GM04504 (cell line): ENCODE measurements at regions not wholly inside any gene's neighbourhood (a gene's known extent, or its start where the extent isn't known, plus 50 kb on each side); places are given as distances from the start of the nearest gene placed in this dataset.

Source experiments
- DNase-seq: peaks from one replicate; pipeline ENCODE4 v3.0.0-alpha.2; 2012; ENCODE audit warnings: low read depth

DNA sequence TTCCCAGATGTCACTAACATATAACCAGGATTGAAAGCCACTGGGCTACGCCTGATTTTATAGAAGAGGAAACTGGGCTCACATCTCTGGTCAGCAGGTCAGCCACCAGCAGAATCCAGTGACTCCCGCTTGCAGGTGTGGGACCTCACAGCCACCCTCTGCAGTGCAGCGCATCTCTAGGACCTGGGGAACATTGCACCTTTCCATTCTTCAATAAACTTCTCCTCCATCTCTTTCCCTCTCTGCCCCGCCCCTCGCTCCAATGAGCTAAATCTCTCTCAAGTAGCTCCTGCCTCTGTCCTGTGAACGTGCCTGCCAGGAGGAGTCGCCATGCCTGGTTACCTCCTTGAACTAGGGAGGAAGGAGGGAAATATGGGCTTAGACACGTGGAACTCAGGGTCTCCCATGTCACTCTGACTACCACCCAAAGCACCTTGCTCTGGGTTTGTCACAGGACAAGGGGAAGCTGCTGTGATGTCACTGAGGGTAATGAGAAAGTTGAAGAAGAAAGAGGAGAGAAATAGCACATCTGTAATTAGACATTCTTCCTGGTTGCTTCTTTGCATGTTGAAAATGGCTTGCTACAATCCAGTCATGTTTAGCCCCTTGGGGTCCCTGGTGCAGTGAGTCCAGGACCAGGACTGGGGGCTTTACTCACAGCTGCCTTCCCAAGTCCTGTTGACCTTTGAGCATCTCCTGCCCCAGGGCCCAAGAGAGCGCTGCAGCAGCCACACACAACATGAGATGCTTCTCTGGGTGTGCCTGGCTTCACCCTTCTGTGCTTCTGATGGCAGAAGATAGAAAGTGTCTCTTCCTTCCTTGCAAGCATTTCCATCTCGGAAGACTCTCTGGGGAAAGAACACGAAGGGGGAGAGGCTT lies 469.4 kb downstream of the PREX1 start:
- no peak for DNase-seq

DNA sequence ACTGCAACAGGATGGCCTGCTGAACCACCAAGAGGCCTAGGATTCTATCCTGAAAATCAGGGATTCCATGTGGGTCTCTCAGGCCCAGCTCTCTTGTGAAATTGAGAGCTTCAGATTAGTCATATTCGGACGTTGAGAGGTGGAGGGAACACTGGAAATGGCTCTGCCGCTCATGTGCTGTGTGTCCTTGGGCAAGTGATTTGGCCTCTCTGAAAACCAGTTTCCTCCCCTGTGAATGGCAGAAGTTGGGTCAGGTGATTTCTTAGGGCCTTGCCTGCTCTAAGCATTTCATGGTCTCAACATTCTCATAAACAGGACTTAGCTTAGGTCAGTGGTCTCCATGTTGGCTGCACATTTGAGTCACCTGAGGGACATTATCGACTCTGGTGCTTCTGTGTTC lies 470.1 kb downstream of the PREX1 start:
- DNase-seq = no peak

DNA sequence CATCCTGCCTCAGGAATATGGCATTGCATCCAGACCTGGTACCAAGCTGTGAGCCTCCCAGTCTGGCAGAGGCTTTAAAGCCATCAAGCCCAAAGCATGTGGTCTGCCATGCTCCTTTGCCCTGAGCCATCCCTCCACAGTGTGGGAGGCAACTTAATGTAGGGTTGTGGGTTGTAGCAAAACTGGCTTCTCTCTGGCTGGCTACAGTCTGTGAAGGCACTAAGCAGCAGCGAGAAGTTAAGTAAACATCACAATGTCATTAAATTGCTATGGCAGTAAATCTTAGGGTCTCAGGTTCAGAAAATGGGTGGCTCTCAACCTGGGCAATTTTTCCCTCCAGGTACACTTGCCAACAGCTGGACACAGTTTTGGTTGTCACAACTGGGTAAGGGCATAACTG lies 472.9 kb downstream of the PREX1 start:
- no peak for DNase-seq

DNA sequence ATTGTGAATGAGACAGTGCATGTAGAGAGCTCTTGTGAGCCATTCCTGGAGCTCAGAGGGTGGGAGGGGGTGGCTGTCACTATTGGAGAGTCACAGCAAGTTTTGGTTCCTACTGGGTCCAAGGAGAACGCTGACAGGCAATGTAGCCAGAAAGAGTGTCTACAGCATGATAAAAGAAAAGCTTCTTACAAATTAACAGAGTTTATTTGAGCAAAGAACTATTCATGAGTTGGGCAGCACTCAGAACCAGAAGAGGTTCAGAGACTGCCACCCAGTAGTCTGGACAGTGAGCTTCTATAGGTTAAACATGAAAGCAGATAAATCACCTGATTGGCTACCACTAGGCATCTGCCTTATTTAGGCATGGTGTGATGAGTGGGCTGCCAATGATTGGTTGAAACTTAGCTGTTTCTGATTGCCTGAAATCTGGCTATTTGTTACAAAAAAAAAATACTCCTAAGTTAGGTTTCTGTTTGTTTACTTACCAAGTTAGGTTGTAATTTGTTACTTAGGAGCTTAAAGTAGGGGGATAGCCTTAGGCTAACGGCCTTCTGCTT lies 473.4 kb downstream of the PREX1 start:
- DNase-seq = no peak

DNA sequence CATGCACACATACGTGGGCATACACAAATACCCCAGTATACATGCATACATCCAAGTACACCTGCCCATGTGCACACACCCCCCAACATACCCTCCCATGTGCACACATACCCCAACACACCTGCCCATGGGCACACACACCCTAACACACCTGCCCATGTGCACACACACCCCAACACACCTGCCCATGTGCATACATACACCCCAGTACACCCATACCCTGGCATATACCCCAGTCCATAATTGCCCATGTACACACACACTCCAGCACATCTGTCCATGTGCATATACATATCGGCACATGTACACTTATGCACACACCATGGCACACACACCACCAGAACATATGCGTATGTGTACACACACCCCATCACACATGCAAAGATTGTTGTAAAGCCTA lies 475.2 kb downstream of the PREX1 start:
- DNase-seq = no peak

DNA sequence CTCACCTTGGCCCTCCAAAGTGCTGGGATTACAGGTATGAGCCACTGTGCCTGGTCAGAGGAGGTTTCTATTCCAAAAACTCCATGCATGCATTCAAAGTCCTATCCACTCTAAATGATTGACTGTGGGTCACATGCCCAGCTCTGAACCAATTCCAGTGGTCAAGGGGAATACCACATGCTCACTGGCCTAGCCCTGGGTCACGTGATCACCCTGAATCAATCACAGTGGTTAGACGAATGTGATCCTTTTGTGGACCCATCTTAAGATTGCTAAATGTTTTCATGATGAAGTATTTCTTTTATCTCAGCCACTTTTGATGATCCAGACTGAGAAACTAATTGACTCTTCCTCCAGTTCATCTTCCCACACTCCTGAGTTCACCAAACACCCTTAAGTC lies 475.8 kb downstream of the PREX1 start:
- DNase-seq = no peak

DNA sequence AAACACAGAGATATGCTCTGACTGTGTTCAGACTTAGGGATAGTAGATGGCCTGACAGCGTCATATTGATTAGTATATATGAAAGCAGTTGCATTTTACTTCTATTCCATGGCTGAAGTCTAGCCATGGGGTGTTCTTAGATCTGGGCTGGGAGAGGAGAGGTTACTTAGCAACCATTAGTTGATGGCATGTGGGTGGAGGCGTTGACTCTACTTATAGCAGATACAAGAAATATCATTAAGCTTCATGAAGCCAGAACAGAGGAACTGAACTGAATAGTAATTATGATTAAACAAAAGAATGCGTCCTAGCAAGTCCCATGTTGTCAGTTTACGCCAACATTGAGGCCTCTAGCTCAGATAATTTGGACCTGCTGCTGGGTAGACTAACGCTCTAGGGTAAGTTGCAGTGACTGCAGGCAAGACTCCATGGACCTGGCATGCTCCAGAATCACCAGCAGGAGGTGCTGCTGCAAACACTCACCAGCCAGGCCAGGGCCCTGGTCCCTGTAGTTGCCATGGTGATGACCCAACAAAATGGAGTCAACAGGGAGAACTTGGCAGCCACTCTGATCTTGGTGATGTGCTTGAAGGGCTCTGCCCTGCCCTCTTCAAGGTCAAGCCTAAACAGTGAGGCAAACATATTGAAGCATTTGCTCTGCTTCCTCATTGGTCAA lies 477.3 kb downstream of the PREX1 start:
- DNase-seq = no peak

DNA sequence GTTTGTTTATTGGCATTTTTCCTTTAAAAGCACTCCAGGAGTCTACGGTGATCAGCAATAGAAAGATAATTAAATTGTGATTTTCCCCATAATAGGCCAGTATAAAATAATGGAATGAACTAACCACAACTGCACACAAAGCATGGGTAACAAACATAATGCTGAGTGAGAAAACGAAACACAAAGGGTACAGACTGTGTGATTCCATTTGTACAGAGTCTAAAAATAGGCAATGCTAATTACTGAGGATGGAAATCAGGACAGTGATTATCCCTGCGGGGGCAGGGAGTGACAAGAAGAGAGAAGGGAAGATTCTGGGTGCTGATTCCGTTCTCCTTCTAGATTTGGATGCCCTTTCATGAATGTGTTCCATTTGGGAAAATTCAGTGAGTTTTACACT lies 478.1 kb downstream of the PREX1 start:
- DNase-seq = no peak

DNA sequence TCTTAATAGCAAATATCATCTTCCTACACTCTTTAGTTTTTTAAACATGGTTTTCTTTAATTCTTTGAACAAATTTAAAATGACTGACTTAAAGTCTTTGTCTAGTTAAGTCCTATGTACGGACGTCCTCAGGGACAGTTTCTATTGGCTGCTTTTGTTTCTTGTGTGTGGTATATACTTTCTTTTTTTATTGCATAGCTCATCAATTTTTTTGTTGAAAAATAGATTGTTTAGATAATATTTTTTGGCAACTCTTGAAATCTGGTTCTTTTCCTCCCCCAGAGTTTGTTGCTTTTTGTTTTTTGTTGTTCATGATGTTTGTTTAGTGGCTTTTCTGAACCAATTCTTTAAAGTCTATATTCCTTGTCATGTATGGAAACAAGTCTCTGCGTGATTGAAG lies 479.8 kb downstream of the PREX1 start:
- no peak for DNase-seq

DNA sequence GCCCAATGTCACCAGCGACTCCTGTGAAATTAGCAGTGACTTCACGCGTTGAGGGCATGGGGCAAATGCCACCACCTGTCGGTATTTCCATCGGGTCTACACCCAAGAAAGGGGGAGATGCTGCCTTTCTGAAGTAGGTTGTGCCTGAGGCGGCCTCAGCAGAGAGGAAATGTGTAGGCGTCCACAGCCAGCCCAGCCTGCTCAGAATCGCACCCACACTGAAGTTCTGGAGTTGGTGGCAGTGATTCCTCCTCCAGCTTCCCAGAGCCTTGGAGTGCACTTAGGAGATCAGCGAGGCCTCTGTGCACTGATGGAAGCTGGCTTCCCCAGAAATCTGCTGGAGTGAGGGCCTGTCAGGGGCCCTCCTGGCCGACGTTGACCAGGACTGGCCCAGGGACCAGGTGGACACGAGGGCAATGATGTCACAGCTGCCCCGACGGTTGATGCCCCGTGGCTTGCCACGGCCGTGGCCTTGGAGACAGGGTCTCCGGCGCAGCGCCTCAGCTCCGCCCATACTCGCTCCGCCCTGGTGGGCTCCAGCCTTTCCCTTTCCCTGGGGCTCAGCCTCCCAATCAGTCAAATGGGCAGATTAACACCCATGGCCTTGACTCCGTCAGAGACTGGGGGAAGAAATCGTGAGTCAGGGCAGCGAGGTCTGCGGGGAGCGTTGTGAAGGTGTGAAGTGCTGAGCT lies 484.8 kb downstream of the PREX1 start:
- DNase-seq = no peak

DNA sequence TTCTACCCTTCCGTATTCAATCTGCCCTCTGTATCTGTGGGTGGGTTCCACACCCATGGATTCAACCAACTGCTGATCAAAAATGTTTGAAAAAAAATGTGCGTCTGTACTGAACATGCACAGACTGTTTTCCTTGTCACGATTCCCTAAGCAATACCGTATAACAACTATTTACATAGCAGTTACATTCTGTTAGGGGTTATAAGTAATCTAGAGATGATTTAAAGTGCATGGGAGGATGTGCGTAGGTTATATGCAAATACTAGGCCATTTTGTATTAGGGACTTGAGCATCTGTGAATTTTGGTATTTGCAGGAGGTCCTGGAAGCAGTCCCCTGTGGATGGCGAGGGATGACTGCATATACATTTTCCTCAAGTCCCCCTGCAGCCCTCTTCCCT lies 486.9 kb downstream of the PREX1 start:
- no peak for DNase-seq

DNA sequence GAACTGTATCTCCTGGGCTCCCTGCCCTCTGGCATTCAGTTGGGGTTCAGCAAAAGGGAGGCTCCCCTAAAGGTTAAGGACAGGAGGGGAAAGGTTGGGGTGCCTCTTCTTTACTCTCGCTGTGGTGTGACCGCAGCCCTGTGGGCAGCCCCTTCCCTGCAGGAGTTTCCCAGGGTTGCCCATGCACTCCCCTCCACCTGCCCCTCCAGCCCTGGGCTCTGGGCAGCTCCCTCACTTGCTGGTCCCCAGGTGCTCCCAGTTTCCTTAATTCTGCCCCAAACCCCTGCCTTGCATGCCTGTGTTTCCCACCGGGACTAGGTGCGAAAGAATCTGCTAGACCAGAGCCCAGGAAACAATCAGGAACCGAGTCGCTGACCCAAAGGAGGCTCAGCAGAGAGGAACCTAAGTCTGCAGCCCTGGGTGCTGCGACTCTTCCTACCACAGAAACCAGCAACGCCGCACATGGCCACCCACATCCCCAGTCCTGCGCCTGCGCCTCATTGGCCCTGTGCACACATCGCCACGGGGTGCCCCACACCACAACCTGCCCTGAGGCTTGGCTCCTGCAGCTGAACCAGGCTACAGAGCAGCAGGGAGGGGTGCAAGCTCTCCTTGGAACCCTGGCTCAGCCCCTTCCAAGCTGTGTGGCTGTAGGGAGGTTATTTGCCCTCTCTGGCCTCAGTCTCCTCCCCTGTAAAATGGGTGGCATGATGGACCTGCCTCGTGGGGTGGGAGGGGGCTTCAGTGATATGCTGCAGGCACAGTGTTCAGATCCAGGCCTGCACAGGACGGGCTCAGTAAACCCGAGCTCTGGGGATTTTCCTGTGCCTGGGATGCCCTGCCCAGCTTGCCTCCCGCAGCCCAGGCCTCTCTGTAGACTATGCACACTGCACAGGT lies 487.6 kb downstream of the PREX1 start:
- no peak for DNase-seq

DNA sequence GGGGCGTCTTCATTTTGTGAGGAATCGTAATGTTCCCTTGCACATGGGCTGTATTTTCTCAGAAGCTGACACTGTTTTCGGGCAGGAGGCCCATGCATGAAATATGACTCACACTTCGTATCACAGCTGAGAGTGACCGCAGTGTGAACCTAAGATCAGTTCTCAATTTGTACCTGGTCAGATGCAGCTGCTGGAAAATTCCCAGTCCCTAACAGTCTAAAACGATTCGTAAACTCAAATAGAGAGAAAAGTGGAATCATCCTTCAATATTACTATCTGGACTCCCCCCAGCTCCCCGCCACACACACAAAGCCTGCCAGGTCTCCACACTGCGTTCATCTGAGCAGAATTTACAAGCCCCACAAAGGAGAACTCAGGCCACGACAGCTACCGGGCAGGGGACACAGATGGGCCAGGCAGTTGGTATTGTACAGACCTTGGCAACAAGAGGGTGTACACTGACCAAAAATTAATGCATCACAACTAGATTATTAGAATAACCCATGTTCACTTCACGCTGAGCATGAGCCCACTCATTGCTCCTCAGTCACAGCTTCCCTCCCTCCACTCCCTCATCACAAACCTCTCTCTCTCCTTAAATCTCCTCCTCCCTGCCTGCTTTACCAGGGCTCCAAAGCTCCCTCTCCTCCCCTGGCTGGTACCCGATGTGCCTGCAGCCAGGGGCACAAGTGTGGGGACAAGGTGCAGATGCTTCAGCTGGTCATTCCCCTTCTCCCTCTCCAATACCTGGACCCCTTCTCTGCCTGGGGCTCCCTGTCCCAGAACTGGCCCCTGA lies 488.4 kb downstream of the PREX1 start:
- DNase-seq = peak; percentile 25

DNA sequence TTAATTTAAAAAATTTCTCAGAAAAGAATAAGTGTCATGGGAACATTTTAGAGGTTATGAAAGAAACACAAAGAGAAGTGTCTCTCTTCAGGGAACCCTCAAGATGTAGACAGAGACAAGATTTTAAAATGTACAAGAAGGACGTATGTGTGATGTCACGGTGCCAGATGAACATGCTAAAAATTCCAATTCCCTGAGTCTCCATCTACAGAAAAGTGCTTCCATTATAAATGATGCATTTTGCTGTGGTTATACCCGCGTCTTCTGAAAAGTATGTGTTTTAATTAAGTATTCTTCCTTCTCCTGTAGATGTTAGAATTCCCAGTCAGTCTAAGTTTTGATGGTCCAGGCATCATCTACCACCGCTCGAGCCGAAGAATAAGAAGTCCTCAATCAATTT lies 489.1 kb downstream of the PREX1 start:
- peak; percentile 15 for DNase-seq

DNA sequence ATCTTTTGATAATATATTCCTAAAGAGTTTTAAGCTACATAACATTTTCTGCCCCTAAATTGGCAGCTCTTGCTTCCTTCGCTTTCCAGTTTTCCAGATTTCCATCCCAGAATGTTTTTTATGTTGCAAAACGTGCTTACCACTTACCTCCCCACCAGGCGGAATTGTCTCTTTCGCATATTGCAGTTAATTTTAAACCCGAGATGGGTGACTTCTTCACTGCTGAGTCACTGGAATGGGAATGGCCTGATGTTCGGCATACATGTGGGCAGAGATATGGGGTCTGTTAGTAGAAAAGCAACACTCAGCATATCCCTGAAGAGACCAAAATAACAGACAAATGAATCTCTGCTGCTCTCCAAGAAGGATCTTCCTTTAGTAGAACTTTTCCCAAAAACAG lies 491.2 kb downstream of the PREX1 start:
- no peak for DNase-seq

DNA sequence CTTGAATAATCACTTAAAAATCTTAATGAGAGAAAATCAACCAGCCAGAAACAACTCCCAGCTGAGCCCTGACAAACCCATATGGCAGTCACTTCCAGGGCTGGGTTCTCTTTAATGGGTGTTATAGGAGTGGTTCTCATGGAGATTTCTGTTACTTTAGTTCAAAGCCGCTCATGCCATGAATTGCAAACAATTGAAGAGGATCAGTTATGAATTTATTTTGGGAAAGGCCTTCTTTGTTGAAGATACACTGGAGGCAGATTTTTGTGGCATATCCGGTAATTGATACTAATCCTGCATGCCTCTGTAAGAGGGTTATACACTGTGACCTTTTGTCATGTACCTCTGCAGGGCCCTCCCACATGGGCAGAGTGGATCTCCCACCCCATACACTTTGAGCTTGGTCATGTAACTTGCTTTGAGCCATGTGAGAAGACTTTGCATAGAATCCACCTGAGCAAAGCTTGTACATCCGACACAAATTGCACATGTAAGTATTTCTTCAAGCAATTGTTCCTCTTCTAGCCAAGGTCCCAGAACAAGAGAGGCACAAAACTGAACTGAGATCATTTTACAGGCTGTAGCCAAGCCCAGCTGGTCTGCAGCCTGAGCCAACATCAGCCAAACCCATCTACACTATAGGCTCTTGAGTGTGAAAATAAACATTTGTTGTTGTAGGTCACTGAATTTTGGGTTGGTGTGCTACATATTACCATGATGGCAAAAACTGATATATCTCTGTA lies 492.3 kb downstream of the PREX1 start:
- DNase-seq = no peak

DNA sequence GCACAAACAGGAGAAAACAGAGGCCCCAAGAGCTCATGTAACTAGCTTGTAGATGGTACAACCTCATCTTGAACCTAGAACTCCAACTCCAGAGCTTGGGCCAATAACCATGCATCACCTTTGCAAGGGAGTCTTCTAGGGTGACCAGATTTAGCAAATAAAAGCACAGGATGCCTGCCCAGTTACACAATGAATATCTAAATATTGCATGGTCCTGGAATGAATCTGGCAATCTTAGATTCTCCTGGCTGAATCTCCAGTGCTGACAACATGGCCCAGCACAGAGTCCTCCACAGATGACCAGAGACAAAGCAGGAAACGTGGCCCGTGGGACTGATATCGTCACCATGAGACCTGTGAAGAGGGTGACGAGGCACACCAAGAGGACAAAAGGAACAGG lies 494.1 kb downstream of the PREX1 start:
- DNase-seq = no peak

DNA sequence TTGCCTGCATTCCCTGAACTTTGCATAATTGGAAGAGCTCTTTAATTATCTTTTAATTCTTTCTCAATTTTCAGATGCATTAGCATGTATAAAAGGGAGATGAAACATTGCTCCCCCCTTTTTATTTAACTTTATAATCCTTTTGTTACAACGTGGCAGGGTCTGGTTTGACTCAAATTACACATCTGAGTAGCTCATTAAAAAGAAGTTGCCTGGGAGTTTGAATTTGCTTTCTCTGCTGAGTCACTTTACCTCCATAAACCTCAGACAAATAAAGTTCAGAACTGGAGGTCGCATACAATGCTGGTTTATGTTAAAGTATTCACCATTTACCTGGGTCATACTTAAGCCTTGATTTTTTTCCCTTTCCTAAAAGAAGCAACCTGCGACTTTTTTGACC lies 495.2 kb downstream of the PREX1 start:
- DNase-seq = peak; percentile 11

DNA sequence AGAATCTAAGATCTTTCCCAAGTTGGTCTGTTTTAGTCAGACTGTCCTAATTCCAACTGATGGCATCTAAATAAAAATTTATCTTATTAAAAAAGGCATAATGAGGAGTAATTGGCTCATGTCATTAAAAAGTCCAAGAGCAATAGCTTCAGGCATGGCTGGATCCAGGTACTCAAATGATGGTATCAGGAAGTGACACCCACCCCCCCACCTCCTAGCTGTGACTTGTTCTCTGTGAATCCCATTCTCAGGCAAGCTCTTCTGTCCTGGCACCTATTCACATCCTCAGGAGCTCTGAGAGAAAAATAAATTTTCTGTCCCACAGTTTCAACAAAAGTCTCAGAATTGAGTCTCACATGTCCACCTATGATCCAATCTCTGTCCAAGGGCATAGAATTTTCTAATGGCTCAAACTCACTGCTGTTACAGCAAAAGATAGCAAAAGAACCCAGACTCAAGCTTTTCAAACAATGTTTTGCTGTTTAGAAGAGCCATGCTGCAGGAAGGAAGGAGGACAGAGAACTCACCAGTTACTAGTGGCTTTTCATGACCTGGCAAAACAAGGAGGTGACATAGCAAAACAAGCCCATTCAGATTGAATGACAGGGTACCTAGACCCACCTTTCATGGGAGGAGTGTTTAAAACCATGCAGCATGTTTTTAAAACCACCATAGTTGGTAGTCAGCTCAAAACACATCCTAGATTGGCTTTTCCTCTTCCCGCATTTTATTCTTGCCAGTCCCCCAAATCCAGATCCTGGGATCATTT lies 496.1 kb downstream of the PREX1 start:
- no peak for DNase-seq
